GM18507 (cell line): ENCODE measurements at regions not wholly inside any gene's neighbourhood (a gene's known extent, or its start where the extent isn't known, plus 50 kb on each side); places are given as distances from the start of the nearest gene placed in this dataset.

Experiments used
- DNase-seq: peaks from one replicate; pipeline ENCODE4 v3.0.0; 2011; ENCODE audit warnings: low read depth; ENCODE audit not compliant: insufficient read length; ENCODE audit errors: extremely low spot score
- FAIRE-seq: peaks from 2 replicates; lab custom pipeline; 2011; peaks lifted over from hg19 to GRCh38; lab: Jason Lieb, UNC

- DNase-seq (no peak), FAIRE-seq (no peak)
Observed at GRCh38 chr10:108861181-108861754, 1062.0 kb downstream of the XPNPEP1 start.

GRCh38 chr10:108852211-108852610 lies 1071.1 kb downstream of the XPNPEP1 start:
- DNase-seq, result no peak
- peak; percentile 89 for FAIRE-seq

- DNase-seq (no peak), FAIRE-seq (peak; percentile 82)
Observed at GRCh38 chr10:108850138-108850854, 1073.0 kb downstream of the XPNPEP1 start.

- FAIRE-seq (no peak), DNase-seq (no peak)
Observed at GRCh38 chr10:108849688-108850087, 1073.6 kb downstream of the XPNPEP1 start.

GRCh38 chr10:108849186-108849585 lies 1074.1 kb downstream of the XPNPEP1 start:
- FAIRE-seq, result no peak
- DNase-seq, result no peak

- DNase-seq (no peak), FAIRE-seq (no peak)
Observed at GRCh38 chr10:108848046-108848445, 1075.3 kb downstream of the XPNPEP1 start.

GRCh38 chr10:108840944-108841343 lies 1082.4 kb downstream of the XPNPEP1 start:
- FAIRE-seq (no peak), DNase-seq (no peak)

GRCh38 chr10:108836362-108836761 lies 1086.9 kb downstream of the XPNPEP1 start:
- FAIRE-seq (no peak), DNase-seq (no peak)

GRCh38 chr10:108822026-108822425 lies 1101.3 kb downstream of the XPNPEP1 start:
- FAIRE-seq (no peak), DNase-seq (no peak)

GRCh38 chr10:108819302-108819701 lies 1104.0 kb downstream of the XPNPEP1 start:
- FAIRE-seq (no peak), DNase-seq (no peak)

GRCh38 chr10:108817584-108817983 lies 1105.7 kb downstream of the XPNPEP1 start:
- DNase-seq (no peak), FAIRE-seq (no peak)

- no peak for DNase-seq
- no peak for FAIRE-seq
Observed at GRCh38 chr10:108817135-108817534, 1106.2 kb downstream of the XPNPEP1 start.

GRCh38 chr10:108812906-108813305 lies 1110.4 kb downstream of the XPNPEP1 start:
- FAIRE-seq, result no peak

GRCh38 chr10:108812296-108812695 lies 1111.0 kb downstream of the XPNPEP1 start:
- DNase-seq, result no peak
- no peak for FAIRE-seq

More at GRCh38 chr10:108812906-108813305, 1110.4 kb downstream of the XPNPEP1 start:
- no peak for DNase-seq

- FAIRE-seq (no peak), DNase-seq (no peak)
Observed at GRCh38 chr10:108808228-108808627, 1115.1 kb downstream of the XPNPEP1 start.

GRCh38 chr10:108801775-108802517 lies 1121.4 kb downstream of the XPNPEP1 start:
- no peak for FAIRE-seq
- DNase-seq, result no peak

GRCh38 chr10:108801220-108801619 lies 1122.1 kb downstream of the XPNPEP1 start:
- FAIRE-seq, result no peak

GRCh38 chr10:108797573-108797972 lies 1125.7 kb downstream of the XPNPEP1 start:
- no peak for FAIRE-seq

More at GRCh38 chr10:108801220-108801619, 1122.1 kb downstream of the XPNPEP1 start:
- no peak for DNase-seq

GRCh38 chr10:108791794-108792474 lies 1131.4 kb downstream of the XPNPEP1 start:
- DNase-seq, result no peak
- no peak for FAIRE-seq

More at GRCh38 chr10:108797573-108797972, 1125.7 kb downstream of the XPNPEP1 start:
- DNase-seq, result no peak

- FAIRE-seq (no peak), DNase-seq (no peak)
Observed at GRCh38 chr10:108791030-108791429, 1132.3 kb downstream of the XPNPEP1 start.
